ENCODE measurements at regions not wholly inside any gene's neighbourhood (a gene's known extent, or its start where the extent isn't known, plus 50 kb on each side); places are given as distances from the start of the nearest gene placed in this dataset.

DNA sequence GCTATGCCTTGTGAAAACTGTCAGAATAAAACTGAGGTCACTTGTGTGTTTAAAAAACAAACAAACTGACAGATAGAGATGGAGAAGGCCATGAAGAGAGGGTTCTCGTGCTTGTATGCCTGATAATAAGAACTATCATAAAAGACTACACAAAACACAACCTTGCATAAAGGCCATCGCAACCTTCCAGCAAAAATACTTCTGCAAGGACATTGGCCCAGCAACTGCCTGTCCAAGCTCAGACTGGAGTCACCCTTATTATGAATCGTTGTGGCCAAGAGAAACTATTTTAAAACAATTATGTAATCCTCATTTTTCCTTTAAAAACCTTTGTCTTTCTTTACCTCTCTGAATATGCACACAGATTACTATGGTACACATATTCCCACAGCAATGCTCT is 93.0 kb upstream of the SMLR1 start:
- no peak for TF ChIP-seq POLR2A (IDR thresholded peaks at IDR 0.05)
- TF ChIP-seq, protein P1, sequence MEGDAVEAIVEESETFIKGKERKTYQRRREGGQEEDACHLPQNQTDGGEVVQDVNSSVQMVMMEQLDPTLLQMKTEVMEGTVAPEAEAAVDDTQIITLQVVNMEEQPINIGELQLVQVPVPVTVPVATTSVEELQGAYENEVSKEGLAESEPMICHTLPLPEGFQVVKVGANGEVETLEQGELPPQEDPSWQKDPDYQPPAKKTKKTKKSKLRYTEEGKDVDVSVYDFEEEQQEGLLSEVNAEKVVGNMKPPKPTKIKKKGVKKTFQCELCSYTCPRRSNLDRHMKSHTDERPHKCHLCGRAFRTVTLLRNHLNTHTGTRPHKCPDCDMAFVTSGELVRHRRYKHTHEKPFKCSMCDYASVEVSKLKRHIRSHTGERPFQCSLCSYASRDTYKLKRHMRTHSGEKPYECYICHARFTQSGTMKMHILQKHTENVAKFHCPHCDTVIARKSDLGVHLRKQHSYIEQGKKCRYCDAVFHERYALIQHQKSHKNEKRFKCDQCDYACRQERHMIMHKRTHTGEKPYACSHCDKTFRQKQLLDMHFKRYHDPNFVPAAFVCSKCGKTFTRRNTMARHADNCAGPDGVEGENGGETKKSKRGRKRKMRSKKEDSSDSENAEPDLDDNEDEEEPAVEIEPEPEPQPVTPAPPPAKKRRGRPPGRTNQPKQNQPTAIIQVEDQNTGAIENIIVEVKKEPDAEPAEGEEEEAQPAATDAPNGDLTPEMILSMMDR (IDR thresholded peaks at IDR 0.05), result no peak

Measured in gastroesophageal sphincter (tissue), 3 donors.